GM12878 (cell line): ENCODE measurements at regions not wholly inside any gene's neighbourhood (a gene's known extent, or its start where the extent isn't known, plus 50 kb on each side); places are given as distances from the start of the nearest gene placed in this dataset.

Experiments
- CTCF ChIP-seq, 3 experiments: IDR thresholded peaks in 2 of 3; conservative IDR thresholded peaks in 1 of 3; 2 replicates each; pipeline ENCODE4 v1.5.1; 2011; ENCODE audit warnings: low read depth in 3 of 3, low read length in 3 of 3, mild to moderate bottlenecking in 3 of 3, control low read depth in 2 of 3, moderate library complexity in 2 of 3, inconsistent platforms in 1 of 3, mixed read lengths in 1 of 3; ENCODE audit not compliant: control insufficient read depth in 2 of 3, insufficient read depth in 1 of 3; ENCODE audit errors: extremely low read depth in 1 of 3
- EP300 ChIP-seq, 2 experiments: fragments of 150-350 bp in 1 of 2; IDR thresholded peaks; 2 replicates each; pipeline ENCODE4 v1.6.1; 2011 to 2012; ENCODE audit warnings: low read depth in 2 of 2, low read length in 2 of 2, borderline replicate concordance in 1 of 2, improper control_type of control experiment in 1 of 2, inconsistent platforms in 1 of 2; ENCODE audit not compliant: control insufficient read depth in 1 of 2
- GABPA ChIP-seq: IDR thresholded peaks from 2 replicates; pipeline ENCODE4 v1.6.1; 2014; ENCODE audit warnings: antibody characterized with exemption, low read depth, mild to moderate bottlenecking, inconsistent platforms
- HDGF ChIP-seq: fragments of 450-650 bp; IDR thresholded peaks from 2 replicates; pipeline ENCODE4 v1.6.1; 2016; ENCODE audit warnings: antibody characterized with exemption
- KDM1A ChIP-seq: fragments of 200-600 bp; sonication (generic); IDR thresholded peaks from 2 replicates; pipeline ENCODE4 v1.6.1; 2016; ENCODE audit warnings: borderline replicate concordance
- PBX3 ChIP-seq: IDR thresholded peaks from 2 replicates; pipeline ENCODE4 v1.6.1; 2011; ENCODE audit warnings: mild to moderate bottlenecking, low read depth, low read length, moderate library complexity; ENCODE audit not compliant: insufficient replicate concordance
- SRF ChIP-seq, 2 experiments: IDR thresholded peaks; 2 replicates each; pipeline ENCODE4 v1.6.1; 2011; ENCODE audit warnings: low read depth in 2 of 2, low read length in 2 of 2, mild to moderate bottlenecking in 1 of 2, moderate library complexity in 1 of 2

GRCh38 chr20:40960521-40960956 lies 68.1 kb upstream of the TOP1 start:
- TF ChIP-seq GABPA, result no peak
- no peak for TF ChIP-seq HDGF
- no peak for TF ChIP-seq SRF (IDR thresholded peaks at IDR 0.05; ENCODE audit: low read depth in 2 of 2, low read length in 2 of 2)
- TF ChIP-seq CTCF (IDR thresholded peaks at IDR 0.05 in 2 of 3, conservative IDR thresholded peaks at IDR 0.05 in 1 of 3; ENCODE audit: control insufficient read depth in 2 of 3, extremely low read depth in 1 of 3, insufficient read depth in 1 of 3, low read depth in 3 of 3, low read length in 3 of 3), result no peak
- no peak for TF ChIP-seq EP300 (IDR thresholded peaks at IDR 0.05; ENCODE audit: borderline replicate concordance in 1 of 2, control insufficient read depth in 1 of 2, low read depth in 2 of 2, low read length in 2 of 2)
- TF ChIP-seq KDM1A, result no peak
- TF ChIP-seq PBX3, result no peak
